Large intestine (tissue), 3 donors: ENCODE measurements at regions not wholly inside any gene's neighbourhood (a gene's known extent, or its start where the extent isn't known, plus 50 kb on each side); places are given as distances from the start of the nearest gene placed in this dataset.
A peak's percentile ranks its signal among the peaks of the same experiment; 100 is the strongest.

Experiments
- DNase-seq, 2 donors: peaks; one replicate each; pipeline versions ENCODE4 v3.0.0 to v3.0.0-alpha.2; 2013
- H3K27ac ChIP-seq: one replicate; pipeline ENCODE4 v1.5.1; 2013; ENCODE audit warnings: low read length
- H3K27me3 ChIP-seq: 2 replicates; pipeline ENCODE4 v1.6.1; 2013; ENCODE audit warnings: low read length; ENCODE audit not compliant: control insufficient read depth, insufficient read depth
- H3K36me3 ChIP-seq: 2 replicates; pipeline ENCODE4 v1.6.1; 2013; ENCODE audit warnings: low read length; ENCODE audit not compliant: control insufficient read depth, insufficient read depth
- H3K4me1 ChIP-seq: one replicate; pipeline ENCODE4 v1.6.1; 2013; ENCODE audit warnings: low read length; ENCODE audit not compliant: control insufficient read depth, insufficient read depth
- H3K4me3 ChIP-seq: one replicate; pipeline ENCODE4 v1.5.1; 2013; ENCODE audit warnings: low read length
- H3K9me3 ChIP-seq: one replicate; pipeline ENCODE4 v1.6.1; 2013; ENCODE audit warnings: mild to moderate bottlenecking, low read depth, low read length, moderate library complexity; ENCODE audit not compliant: control insufficient read depth
- WGBS: methylation state at CpG from one replicate; pipeline ENCODE4 v1.1.5; 2013; ENCODE audit warnings: low lambda C conversion rate; ENCODE audit not compliant: insufficient coverage; 5-methylcytosine and 5-hydroxymethylcytosine counted together

DNA sequence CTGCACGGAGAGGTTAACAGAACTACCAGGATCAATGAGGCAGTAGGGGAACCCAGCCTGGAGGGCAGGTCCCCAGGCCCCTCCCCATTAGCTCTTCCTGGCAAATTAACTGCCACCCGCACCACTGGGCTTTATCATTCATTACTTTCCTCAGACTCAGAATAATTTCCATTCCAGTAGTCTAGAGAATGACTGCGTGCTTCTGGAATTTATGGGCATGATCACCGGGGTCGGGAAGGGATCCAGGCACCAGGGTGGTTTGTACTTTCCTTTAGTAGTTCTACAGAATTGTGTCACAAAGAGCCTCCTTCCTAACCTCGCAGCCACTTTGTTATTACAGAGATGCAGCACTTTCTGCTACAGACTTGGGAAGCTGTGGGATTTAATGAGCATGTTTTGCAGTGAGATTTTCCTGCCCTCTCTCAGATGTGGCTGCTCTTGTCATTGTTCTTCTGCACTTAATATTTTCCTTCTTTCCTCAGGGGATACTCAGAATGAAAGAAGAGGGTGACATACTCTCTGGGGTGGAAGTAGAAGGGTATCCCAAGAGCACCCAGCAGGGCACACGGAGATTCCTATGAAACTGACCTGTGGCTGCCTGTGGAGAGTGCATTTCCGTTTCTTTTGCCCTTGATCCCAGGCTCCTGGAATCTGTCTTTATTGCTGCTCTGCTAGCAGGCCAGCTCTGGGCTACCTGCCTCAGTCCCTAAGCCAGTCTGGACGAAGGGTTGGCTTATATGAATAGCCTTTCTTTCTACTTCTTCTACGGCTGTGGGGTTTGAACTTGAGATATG, 285.0 kb upstream of the SLC10A2 start:
- no peaks in the 10 kb centered on the region for H3K9me3 ChIP-seq
- H3K4me3 ChIP-seq: no peak overlapping the region
- 20% methylated on average over 1 of the region's 10 CpGs for WGBS
- peaks cover 4% of the 10 kb centered on the region for H3K4me1 ChIP-seq
- no peaks in the 10 kb centered on the region for H3K36me3 ChIP-seq
- H3K27me3 ChIP-seq: no peaks in the 10 kb centered on the region
- DNase-seq: peak; percentile 29 to 53
- peak overlapping the region; percentile 16 for H3K27ac ChIP-seq

DNA sequence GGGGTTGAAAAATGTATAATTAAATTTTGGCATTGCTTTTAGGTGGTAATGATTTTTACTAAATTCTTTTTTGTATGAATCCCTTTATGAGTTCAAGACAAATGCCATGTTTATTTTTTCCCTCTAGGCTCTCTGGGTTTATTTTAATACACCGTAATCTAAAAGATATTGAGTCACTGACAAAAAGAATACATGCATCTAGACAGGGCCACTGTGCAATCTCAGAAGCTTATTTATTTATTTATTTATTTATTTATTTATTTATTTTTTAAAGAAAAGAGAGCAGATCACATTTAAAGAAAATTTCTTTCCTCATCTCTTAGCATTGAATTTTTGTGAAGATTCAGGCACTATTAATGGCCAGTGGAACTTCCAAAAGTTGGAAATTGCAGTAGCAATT, 283.9 kb upstream of the SLC10A2 start:
- H3K27me3 ChIP-seq: no peaks in the 10 kb centered on the region
- H3K9me3 ChIP-seq: peaks cover 2% of the 10 kb centered on the region
- no CpG with 5 or more reads among the region's 1 CpG for WGBS
- no peak for DNase-seq
- no peak overlapping the region for H3K4me3 ChIP-seq
- H3K4me1 ChIP-seq: peaks cover 4% of the 10 kb centered on the region
- no peak overlapping the region for H3K27ac ChIP-seq
- H3K36me3 ChIP-seq: no peaks in the 10 kb centered on the region

DNA sequence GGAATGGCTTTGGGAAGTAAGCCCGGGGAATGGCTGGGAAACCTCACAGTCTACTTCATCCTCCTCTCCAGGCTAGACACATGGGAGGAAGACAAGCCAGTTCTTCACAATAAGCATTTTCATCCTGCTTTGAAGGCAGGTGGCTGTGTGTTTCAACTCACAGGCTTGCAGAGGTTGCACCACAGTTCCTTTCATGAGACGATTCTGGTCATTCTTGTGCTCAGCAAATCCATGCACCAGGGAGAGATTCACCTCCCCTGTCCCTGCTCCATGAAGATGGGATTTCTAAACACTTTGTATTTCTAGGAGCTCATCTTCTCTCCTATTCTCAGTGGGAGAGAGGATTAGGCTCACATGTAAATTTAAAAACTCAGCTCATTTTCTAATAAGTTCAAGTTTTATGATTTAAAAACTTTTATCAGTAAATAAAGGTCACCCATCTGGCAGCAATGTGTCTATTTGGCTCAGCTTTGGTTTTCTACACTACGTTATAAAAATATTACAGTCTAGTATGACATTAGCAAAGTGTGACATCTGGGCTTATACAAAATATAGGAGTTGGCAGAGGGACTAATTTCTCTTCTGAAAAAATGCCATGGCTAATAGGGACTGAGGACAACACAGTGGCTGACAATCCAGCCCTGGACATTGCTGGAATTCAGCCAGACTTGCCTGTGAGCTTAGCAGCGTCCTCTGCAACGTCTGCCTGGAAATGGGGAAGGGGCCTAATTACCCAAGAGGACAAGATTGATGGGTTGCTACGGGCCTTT, 283.2 kb upstream of the SLC10A2 start:
- Histone ChIP-seq H3K27me3 (no peaks in the 10 kb centered on the region), H3K9me3 (peaks cover 8% of the 10 kb centered on the region), H3K4me1 (peaks cover 4% of the 10 kb centered on the region), H3K4me3 (no peak overlapping the region), H3K36me3 (no peaks in the 10 kb centered on the region), H3K27ac (no peak overlapping the region)
- 100% methylated on average over 1 of the region's 6 CpGs for WGBS
- no peak for DNase-seq

DNA sequence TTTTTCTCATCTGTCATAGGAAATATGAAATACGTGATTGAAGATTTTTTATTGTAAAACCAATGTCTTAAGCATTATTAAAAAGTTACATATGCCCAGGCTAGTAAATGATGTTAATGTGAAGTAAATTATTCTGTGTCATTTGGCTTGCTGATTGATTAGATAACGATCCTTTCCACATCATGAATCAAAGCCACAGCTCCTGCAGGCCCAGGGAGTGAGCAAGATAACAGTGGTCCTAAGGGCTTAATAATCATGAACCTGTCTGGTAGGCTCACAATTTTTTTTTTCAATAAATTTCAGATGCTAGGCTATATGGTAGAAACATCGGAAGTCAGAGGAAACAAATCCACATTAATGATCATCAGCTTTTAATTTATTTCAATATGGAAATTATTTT, 269.0 kb upstream of the SLC10A2 start:
- WGBS: 67% methylated on average over 2 of the region's 3 CpGs
- Histone ChIP-seq H3K4me1 (no peaks in the 10 kb centered on the region), H3K36me3 (no peaks in the 10 kb centered on the region), H3K4me3 (no peak overlapping the region), H3K9me3 (no peaks in the 10 kb centered on the region), H3K27ac (no peak overlapping the region), H3K27me3 (no peaks in the 10 kb centered on the region)
- DNase-seq: no peak

DNA sequence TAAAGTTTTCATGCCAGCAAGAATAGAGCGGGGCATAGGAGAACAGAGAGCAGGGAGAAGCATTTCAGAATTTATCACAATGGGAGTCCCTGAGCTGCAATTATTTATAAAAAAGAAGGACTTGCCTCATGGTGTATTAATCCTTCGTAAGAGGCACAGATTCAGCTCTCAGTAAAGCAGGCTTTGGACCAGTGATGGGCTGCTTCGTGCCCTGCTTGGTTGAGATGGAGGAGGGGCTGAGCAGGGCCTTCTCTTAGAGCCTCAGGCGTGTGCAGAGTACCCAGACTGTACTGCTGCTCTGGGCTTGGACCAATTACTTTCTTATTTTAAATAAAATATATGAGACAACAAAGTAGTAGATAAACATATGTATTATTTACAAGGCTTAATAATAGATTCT, 265.7 kb upstream of the SLC10A2 start:
- Histone ChIP-seq H3K4me3 (no peak overlapping the region), H3K4me1 (no peaks in the 10 kb centered on the region), H3K27ac (no peak overlapping the region), H3K36me3 (no peaks in the 10 kb centered on the region), H3K9me3 (no peaks in the 10 kb centered on the region), H3K27me3 (no peaks in the 10 kb centered on the region)
- WGBS: 100% methylated on average over 1 of the region's 4 CpGs
- DNase-seq: no peak

DNA sequence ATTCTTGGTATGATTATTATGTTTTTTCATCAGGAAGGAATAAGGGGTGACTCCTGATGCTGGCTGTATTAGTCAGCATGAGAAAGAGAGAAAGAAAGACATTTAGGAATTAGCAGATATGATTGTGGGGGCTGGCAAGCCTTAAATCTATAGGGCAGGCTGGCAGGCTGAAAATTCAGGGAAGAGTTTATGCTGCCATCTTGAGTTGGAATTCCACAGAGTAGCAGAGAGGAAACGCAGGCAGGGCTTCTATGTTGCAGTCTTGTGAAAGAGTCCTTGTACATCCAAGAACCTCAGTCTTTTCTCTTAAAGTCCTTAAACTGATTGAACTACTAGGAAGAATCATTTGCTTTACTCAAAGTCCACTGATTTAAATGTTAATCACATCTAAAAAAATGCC, 262.7 kb upstream of the SLC10A2 start:
- H3K9me3 ChIP-seq: no peaks in the 10 kb centered on the region
- H3K4me3 ChIP-seq: no peak overlapping the region
- H3K4me1 ChIP-seq: no peaks in the 10 kb centered on the region
- WGBS: 80% methylated on average over 1 of the region's 1 CpG
- no peaks in the 10 kb centered on the region for H3K36me3 ChIP-seq
- H3K27ac ChIP-seq: no peak overlapping the region
- no peaks in the 10 kb centered on the region for H3K27me3 ChIP-seq
- DNase-seq: no peak

DNA sequence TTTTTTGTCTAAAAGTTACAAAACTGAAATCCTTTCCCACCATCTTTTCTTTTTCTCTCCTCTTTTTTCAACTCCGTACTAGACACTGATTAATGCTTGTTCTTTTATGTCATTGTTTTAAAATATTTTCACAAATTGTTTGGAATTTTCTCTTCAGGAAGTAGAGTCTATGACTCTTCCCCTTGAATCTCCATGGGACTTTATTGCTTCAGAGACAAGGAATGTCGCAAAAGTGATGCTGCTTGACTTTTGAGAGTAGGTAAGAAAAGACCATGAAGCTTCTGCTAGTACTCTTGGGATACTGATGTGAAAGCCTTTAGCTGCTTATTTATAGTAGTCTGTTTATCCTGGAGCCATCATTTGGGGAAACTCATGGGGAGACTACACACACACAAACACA, 260.1 kb upstream of the SLC10A2 start:
- Histone ChIP-seq H3K27ac (no peak overlapping the region), H3K36me3 (no peaks in the 10 kb centered on the region), H3K9me3 (no peaks in the 10 kb centered on the region), H3K27me3 (no peaks in the 10 kb centered on the region), H3K4me1 (no peaks in the 10 kb centered on the region), H3K4me3 (no peak overlapping the region)
- DNase-seq: no peak
- WGBS: 75% methylated on average over 1 of the region's 2 CpGs

- Histone ChIP-seq H3K27ac (no peak overlapping the region), H3K4me1 (no peaks in the 10 kb centered on the region), H3K9me3 (no peaks in the 10 kb centered on the region), H3K36me3 (no peaks in the 10 kb centered on the region), H3K4me3 (no peak overlapping the region), H3K27me3 (no peaks in the 10 kb centered on the region)
- 0% methylated on average over 1 of the region's 2 CpGs for WGBS
- no peak for DNase-seq
These were observed 259.5 kb upstream of the SLC10A2 start for GRCh38 chr13:103325672-103326071.

- no peaks in the 10 kb centered on the region for H3K36me3 ChIP-seq
- no peak overlapping the region for H3K4me3 ChIP-seq
- no peak for DNase-seq
- H3K9me3 ChIP-seq: no peaks in the 10 kb centered on the region
- H3K27ac ChIP-seq: no peak overlapping the region
- H3K4me1 ChIP-seq: no peaks in the 10 kb centered on the region
- H3K27me3 ChIP-seq: no peaks in the 10 kb centered on the region
- 0% methylated on average over 1 of the region's 2 CpGs for WGBS
These were observed 258.4 kb upstream of the SLC10A2 start for GRCh38 chr13:103324641-103325040.

- DNase-seq: no peak
These were observed 249.5 kb upstream of the SLC10A2 start for GRCh38 chr13:103315711-103316110.

More at GRCh38 chr13:103315711-103316110, 249.5 kb upstream of the SLC10A2 start:
- Histone ChIP-seq H3K4me3 (no peak overlapping the region), H3K4me1 (peaks cover 8% of the 10 kb centered on the region), H3K27me3 (no peaks in the 10 kb centered on the region), H3K36me3 (no peaks in the 10 kb centered on the region), H3K27ac (peak overlapping the region; percentile 76), H3K9me3 (peaks cover 3% of the 10 kb centered on the region)
- WGBS: no CpG with 5 or more reads among the region's 2 CpGs
